PC-9 (cell line): ENCODE measurements at regions not wholly inside any gene's neighbourhood (a gene's known extent, or its start where the extent isn't known, plus 50 kb on each side); places are given as distances from the start of the nearest gene placed in this dataset.

Experiments
- CTCF ChIP-seq: fragments of 200-600 bp; sonication (generic); conservative IDR thresholded peaks from 2 replicates; pipeline ENCODE4 v1.6.1; 2017; ENCODE audit warnings: mixed run types, antibody characterized with exemption, mild to moderate bottlenecking, moderate library complexity
- EZH2 ChIP-seq: fragments of 200-600 bp; sonication (generic); IDR thresholded peaks from 2 replicates; pipeline ENCODE4 v1.8.0; 2017; ENCODE audit warnings: antibody characterized with exemption, low read depth

- TF ChIP-seq CTCF (no peak), EZH2 (no peak)
Observed at GRCh38 chr2:187934236-187934635, 357.4 kb upstream of the GULP1 start.
